NB4 (cell line): ENCODE measurements at regions not wholly inside any gene's neighbourhood (a gene's known extent, or its start where the extent isn't known, plus 50 kb on each side); places are given as distances from the start of the nearest gene placed in this dataset.

Experiments used
- DNase-seq: peaks from one replicate; pipeline ENCODE4 v3.0.0; 2010; ENCODE audit warnings: low read depth
- H3K4me3 ChIP-seq: one replicate; pipeline ENCODE4 v1.5.1; 2011; ENCODE audit warnings: mild to moderate bottlenecking, low read depth, low read length, moderate library complexity
- MYC ChIP-seq: IDR thresholded peaks from 2 replicates; pipeline ENCODE4 v1.6.1; 2011; ENCODE audit warnings: low read depth, low read length
- POLR2A ChIP-seq: IDR thresholded peaks from 2 replicates; pipeline ENCODE4 v1.6.1; 2011; ENCODE audit warnings: mild to moderate bottlenecking; ENCODE audit not compliant: insufficient read length; ENCODE audit errors: extremely low read depth
- TF ChIP-seq, protein P1 (sequence below): IDR thresholded peaks from one replicate; pipeline ENCODE4 v1.5.1; 2012; ENCODE audit warnings: low read depth, low read length
- TF ChIP-seq, protein P2 (sequence below): IDR thresholded peaks from 2 replicates; pipeline ENCODE4 v1.6.1; 2011; ENCODE audit warnings: low read depth, low read length

DNA sequence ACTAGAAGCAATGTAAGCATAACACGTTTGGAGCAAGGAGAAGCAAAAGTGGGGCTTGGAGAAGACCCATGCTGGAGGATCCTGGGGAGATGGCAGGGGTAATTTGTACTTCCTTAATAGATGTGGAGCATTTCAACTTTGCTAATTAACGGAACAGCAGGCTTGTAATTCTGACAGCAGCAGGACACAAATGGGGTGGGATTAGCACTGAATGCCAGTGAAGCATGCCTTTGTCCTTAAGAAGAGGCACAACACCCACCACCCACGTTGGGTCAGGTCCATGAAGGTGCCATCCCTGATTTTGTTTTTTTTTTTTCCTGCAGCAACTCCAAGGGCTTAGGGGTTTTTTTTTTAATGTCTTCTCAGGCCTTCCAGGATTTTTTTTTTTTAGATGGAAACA lies 231.9 kb upstream of the ROPN1 start:
- DNase-seq, result no peak
- H3K4me3 ChIP-seq, result no peak overlapping the region
- TF ChIP-seq POLR2A, result no peak
- TF ChIP-seq, protein P1, sequence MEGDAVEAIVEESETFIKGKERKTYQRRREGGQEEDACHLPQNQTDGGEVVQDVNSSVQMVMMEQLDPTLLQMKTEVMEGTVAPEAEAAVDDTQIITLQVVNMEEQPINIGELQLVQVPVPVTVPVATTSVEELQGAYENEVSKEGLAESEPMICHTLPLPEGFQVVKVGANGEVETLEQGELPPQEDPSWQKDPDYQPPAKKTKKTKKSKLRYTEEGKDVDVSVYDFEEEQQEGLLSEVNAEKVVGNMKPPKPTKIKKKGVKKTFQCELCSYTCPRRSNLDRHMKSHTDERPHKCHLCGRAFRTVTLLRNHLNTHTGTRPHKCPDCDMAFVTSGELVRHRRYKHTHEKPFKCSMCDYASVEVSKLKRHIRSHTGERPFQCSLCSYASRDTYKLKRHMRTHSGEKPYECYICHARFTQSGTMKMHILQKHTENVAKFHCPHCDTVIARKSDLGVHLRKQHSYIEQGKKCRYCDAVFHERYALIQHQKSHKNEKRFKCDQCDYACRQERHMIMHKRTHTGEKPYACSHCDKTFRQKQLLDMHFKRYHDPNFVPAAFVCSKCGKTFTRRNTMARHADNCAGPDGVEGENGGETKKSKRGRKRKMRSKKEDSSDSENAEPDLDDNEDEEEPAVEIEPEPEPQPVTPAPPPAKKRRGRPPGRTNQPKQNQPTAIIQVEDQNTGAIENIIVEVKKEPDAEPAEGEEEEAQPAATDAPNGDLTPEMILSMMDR, result no peak
- TF ChIP-seq MYC, result no peak
- TF ChIP-seq, protein P2, sequence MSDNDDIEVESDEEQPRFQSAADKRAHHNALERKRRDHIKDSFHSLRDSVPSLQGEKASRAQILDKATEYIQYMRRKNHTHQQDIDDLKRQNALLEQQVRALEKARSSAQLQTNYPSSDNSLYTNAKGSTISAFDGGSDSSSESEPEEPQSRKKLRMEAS, result no peak

DNA sequence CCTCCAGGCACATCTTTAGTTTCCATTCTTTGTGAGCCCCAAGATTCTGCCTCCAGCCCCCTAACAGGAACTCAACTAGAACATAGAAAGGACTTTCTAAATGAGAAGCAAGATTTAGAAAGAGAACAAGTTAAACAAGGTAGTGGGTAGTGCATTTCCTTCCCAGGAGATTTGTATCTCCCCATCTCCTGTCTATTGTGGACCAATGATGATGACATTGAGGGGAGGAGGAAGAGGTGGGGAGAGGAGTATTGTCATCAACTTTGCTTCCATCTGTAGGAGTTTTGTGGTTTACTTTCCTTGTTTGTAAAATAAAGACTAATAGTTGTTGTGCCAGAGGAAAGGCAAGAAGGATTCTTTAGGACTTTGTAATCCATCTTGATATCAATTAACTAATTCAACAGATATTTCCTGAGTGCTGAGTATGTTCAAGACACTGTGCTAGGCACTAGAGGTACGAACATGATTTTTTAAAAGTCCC lies 235.3 kb upstream of the ROPN1 start:
- TF ChIP-seq, protein P1, result no peak
- no peak for TF ChIP-seq MYC
- TF ChIP-seq, protein P2, result no peak
- TF ChIP-seq POLR2A, result no peak
- H3K4me3 ChIP-seq, result no peak overlapping the region
- DNase-seq, result no peak

DNA sequence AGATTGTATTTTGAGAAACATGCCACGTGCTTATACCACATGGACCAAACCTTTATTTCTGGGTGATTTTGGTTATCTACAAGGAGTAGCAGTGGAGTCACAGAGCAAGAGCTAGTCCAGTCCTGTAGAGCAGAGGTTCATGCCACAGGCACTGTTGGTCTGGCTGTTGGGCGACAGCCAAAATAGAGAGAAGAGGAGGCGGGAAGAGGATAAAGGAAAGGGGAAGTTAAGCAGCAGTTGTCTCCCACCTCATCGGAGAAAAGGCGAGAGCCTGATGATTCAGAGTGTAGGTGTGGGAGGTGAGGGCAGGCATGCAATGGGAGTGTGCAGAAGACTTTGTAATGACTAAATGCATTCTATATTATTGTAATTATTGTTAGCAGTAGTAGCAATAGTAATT lies 237.5 kb upstream of the ROPN1 start:
- TF ChIP-seq, protein P1, result no peak
- TF ChIP-seq MYC, result no peak
- TF ChIP-seq POLR2A, result no peak
- TF ChIP-seq, protein P2, result no peak
- H3K4me3 ChIP-seq, result no peak overlapping the region
- DNase-seq, result peak; percentile 26

DNA sequence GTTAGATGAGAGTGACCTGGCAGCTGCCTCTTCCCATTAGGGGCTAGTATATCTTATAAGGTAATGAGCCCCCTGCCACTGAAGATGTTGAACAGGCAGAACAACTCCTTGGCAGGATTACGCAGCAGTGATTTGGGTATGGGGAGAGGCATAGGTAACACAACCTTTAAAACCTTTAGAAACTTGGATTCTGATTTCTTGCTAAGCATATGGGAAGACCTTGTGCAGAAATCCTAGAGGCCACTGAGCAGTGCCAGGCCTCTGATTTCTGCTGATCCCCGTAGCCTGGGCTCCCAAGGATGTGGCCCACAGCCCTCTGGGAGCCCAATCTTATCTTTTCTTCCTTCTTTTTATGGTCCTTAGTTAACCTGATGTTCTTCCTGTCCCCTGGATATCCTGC lies 237.9 kb upstream of the ROPN1 start:
- no peak overlapping the region for H3K4me3 ChIP-seq
- no peak for DNase-seq
- TF ChIP-seq MYC (no peak), POLR2A (no peak)
- TF ChIP-seq, protein P2, result no peak
- TF ChIP-seq, protein P1, result no peak

DNA sequence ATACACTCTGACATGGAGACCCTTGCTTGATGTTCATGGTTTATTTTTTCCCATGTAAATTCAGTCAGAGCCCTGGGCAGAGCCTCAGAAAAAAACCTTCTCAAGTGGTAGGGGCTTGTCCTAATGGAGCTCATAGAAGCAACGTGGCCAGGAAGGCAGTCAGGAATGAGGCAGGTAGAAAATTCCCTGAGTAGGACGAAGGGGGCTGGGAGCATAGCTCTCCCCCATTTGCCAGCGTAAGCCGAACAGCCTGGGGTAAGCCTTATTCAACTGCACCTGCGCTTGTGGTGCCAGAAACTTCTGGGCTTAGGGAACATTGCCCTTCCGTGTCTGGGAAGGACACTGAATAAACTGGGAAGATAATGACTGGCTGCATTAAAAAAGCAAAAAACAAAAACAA lies 238.5 kb upstream of the ROPN1 start:
- no peak for DNase-seq
- TF ChIP-seq, protein P2, result no peak
- TF ChIP-seq, protein P1, result no peak
- TF ChIP-seq POLR2A (no peak), MYC (no peak)
- H3K4me3 ChIP-seq, result no peak overlapping the region

DNA sequence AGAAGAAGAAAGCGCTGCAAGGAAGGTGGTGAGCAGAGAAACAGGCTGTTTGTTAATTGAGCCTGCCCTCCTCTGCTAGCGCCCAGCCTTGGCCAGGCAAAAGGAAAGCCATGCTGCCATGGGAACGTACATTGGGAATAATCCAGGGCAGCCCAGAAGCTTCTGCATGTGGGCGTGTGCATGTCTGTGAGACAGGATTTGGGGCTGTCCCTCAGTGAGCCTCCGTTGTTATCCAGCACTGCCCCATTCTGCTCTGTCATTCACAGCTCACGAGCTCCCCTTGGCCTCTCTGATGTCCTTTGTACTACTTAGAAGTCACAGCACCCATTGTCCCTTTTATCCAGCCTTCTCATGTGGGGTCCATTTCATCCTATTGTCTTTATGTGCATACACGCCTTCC lies 239.1 kb upstream of the ROPN1 start:
- H3K4me3 ChIP-seq, result no peak overlapping the region
- TF ChIP-seq, protein P2, result no peak
- TF ChIP-seq MYC (no peak), POLR2A (no peak)
- TF ChIP-seq, protein P1, result no peak
- DNase-seq, result no peak
